ENCODE measurements at regions not wholly inside any gene's neighbourhood (a gene's known extent, or its start where the extent isn't known, plus 50 kb on each side); places are given as distances from the start of the nearest gene placed in this dataset.
"Not testable (repeated sequence)": the region's sequence is repeated elsewhere in the genome, so short reads cannot be mapped to it uniquely, and the experiment has no call there.

DNA sequence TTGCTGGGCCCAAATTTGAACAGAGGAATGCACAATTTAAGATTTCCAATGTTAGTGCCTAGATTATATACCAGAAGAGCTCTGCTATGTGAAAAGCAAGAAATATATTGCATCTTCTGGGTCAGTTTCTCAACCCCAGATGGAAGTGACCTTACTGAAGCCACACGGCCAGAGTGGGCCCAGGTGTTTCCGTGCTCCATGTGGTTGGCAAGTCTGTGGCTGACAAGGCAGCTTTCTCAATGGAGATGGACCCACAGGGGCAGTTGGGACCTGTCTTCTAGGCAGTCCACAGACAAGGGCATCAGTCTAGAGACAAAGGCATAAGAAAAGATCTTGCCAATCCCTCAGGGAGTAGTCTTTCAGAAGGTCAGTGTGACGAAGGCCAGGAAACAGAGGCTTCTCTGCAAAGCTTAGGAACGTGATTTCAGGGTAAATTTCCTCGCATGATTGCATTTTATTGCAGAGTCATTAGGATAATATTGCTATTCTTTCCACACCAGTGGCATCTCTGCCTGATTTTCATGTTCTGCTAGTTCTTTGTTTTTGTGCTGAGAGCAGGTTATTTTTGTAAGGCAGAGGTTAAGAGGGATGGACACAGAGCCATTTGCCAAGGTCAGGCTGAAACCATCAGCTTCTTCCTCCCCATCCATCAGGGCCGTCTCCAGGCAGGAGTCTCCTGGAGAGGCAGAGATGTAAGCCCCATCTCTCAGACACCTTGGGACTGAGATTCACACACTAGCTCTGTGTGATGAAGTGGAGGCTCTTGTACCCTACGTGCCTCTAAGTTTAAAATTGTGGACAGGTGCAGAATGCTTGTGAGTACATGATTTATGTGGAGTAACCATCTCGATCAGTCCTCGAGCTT, 202.1 kb downstream of the ANKRD30B start:
- intact Hi-C loops (cut with DNase I) = no loop called here
- DNase-seq (no peak), ATAC-seq (no peak)

DNA sequence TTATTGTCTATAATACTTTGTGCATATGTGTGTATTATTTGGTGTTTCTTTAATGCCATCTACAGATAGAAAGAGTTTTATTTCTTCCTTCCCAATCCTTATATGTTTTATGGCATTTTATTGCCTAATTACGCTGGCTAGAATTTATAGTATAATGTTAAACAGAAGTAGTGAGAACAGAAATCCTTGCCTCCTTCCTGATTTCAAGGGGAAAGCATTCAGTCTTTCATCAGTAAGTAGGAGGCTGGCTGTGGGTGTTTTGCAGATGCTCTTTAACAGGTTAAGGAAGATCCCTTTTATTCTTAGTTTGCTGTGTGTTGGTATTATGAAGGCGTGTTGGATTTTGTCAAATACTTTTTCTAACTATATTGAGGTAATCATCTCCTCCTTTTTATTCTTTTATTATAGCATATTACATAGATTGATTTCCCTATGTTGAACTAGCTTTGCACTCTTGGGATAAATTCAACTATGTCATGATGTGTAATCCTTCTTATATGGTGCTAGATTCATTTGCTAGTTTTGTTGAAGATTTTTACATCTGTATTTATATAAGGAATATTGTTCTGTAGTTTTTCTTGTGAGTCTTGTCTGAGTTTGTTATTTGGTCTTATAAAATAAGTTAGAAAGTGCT, 204.6 kb downstream of the ANKRD30B start:
- ATAC-seq; intact Hi-C loops (cut with DNase I); DNase-seq: not testable (repeated sequence)

DNA sequence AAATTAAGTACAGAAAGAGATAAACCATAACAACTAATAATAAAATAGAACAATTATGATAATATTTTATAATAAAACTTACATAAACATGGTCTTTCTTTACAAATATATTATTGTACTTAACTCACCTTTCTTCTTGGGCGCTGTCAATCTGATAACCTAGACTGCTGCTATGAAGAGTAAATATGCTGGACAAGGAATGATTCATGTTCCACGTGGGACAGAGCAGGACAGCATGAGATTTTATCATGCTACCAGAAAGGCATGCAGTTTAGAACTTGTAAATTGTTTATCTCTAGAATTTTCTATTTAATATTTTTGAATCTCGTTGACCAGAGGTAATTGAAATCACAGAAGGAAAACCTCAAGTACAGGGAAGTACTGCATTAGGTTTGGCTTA, 210.7 kb downstream of the ANKRD30B start:
- intact Hi-C loops (cut with DNase I) = no loop called here
- ATAC-seq (no peak), DNase-seq (no peak)

- ATAC-seq (no peak), DNase-seq (no peak)
- intact Hi-C loops (cut with DNase I) = no loop called here
Observed at GRCh38 chr18:14959550-14959949, 211.6 kb downstream of the ANKRD30B start.

DNA sequence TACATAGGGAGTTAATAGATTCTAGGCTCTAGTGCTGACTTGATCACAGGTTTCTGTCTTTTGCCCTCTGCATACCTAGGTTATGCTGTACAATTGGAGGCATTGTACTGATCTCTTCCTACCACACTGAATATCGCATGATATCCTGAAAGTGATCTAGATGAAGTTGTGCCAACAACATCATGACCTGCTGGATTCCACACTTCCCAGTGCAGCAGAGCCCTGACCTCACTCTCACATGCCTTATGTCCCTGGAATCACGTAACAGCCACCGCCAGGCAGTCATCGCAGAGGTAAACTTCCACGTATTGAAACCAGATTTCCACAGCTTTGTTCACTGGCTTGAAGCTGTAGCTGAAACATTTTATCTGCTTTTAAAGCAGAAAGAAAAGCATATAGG, 214.0 kb downstream of the ANKRD30B start:
- intact Hi-C loops (cut with DNase I) = no loop called here
- no peak for ATAC-seq
- no peak for DNase-seq

DNA sequence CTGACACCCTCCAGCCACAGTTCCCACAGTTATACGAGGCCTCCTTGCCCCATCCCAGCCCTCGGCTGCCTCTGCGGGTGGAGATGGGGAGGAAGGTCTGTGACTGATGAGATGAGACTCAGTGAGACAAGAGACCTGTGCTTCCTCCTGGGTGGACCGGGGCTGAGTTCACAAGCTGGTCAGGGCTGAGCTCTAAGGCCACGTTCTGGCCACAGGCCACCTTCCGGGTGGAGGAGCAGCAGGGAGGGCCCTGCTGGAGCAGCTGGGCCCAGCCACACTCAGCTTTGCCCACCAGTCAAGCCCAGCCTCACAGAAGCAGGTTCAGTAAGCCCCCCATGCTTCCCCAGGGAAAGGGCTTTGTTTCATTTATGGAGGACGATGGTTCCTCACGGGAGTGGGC, 214.7 kb downstream of the ANKRD30B start:
- ATAC-seq (no peak), DNase-seq (no peak)
- intact Hi-C loops (cut with DNase I) = no loop called here

DNA sequence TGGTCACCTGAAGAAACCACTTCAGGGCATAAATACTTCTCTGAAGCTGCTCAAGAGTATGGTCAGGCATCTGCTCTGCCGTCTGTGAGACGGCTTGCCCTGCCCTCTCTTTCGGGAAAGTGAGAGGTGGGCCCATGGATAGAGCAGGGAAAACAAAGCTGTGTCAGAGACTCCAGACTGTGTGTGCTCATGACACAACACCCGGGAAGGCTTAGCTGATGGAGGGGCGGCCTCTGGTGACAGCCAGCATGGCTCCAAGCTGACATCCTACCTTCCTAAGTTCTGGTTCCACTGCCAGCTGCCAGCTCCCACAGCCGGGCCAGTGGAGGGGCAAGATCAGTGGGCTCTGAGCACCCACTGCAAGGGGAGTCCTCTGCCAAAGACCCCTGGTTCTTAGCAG, 215.3 kb downstream of the ANKRD30B start:
- intact Hi-C loops (cut with DNase I) = no loop called here

DNA sequence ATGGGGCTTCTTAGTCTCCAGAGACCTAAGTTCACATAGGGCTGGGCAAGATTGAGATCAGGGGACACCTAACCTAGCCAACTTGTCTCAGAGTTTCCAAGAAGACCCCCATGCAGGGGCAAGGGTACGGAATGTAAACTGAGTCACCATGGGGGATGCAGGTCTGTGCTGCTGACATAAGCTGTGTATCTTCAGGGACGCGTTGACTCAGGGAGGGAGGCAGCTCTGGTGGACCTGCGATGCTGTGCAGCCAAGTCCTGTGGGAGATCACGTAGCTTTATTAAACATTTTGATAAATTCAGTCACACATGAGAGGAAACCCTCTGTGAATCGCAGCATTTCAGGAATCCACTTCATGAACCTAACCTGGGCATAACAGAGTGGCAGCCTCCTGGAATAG, 216.0 kb downstream of the ANKRD30B start:
- intact Hi-C loops (cut with DNase I) = no loop called here
- ATAC-seq (no peak), DNase-seq (no peak)

More for the DNA sequence above, 215.3 kb downstream of the ANKRD30B start:
- ATAC-seq = no peak
- no peak for DNase-seq

DNA sequence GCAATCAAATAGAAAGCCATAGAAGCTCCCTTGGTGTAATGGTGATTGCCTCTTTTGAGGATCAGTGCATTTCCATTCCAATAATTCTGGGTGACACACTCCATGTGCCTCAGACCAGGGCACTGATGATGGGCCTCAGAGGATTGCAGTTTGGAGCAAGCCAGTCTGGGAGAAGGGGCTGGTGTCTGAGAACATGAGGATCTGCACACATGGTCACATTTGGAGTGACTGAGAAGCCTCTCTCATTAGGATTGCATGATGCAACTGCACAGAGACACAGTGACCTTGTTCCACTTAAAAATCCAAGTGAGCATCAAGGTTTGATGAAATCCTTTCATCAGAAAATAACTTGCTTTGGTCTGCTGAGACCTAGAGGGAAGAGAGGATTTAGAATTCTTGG, 216.4 kb downstream of the ANKRD30B start:
- DNase-seq (no peak), ATAC-seq (no peak)
- intact Hi-C loops (cut with DNase I) = no loop called here

DNA sequence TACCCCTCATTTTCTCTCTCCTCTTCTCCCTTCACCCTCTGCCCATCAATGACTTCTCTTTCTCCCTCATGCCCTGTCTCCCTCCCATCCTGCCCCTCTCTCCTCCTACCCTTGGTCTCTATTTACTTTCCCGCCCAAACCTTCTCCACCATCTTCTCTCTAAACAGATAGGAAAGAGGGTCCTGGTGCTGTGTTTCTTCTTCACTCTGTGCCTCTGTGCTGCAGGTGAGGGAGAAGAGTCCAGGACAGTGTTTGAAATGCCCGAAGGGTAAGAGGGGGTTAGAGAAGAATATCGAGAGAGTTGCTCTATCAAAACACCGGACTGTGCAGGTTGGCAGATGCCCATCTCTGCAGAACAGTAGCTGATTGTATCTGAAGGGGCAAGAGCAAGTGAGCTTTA, 217.0 kb downstream of the ANKRD30B start:
- DNase-seq; ATAC-seq; intact Hi-C loops (cut with DNase I): not testable (repeated sequence)

GRCh38 chr18:14965553-14965952, 217.6 kb downstream of the ANKRD30B start:
- ATAC-seq (no peak), DNase-seq (no peak)
- intact Hi-C loops (cut with DNase I) = no loop called here

GRCh38 chr18:14967246-14967645, 219.3 kb downstream of the ANKRD30B start:
- ATAC-seq; intact Hi-C loops (cut with DNase I); DNase-seq: not testable (repeated sequence)

DNA sequence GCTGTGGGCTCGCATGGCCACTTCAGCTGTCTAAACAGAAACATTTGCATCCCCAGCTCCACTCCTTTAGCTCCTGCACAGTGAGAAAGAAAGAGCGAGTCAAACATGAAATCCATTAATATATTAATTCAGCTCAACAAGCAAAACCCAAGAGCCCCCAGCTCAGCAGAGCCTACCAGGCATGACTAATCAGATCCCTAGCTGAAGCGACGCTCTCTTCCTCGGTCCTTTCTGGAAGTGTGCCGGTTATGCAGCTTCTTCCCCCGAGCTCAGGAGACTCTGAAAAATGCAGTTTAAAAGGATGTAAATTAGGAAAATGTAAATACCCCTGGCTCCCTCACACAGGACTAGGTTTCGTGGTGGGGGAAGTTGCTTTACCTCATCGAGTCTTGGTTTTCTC, 221.5 kb downstream of the ANKRD30B start:
- ATAC-seq = no peak
- DNase-seq = no peak
- intact Hi-C loops (cut with DNase I) = no loop called here

- intact Hi-C loops (cut with DNase I) = no loop called here
- ATAC-seq = no peak
- DNase-seq = no peak
Observed at GRCh38 chr18:14970027-14970426, 222.1 kb downstream of the ANKRD30B start.

DNA sequence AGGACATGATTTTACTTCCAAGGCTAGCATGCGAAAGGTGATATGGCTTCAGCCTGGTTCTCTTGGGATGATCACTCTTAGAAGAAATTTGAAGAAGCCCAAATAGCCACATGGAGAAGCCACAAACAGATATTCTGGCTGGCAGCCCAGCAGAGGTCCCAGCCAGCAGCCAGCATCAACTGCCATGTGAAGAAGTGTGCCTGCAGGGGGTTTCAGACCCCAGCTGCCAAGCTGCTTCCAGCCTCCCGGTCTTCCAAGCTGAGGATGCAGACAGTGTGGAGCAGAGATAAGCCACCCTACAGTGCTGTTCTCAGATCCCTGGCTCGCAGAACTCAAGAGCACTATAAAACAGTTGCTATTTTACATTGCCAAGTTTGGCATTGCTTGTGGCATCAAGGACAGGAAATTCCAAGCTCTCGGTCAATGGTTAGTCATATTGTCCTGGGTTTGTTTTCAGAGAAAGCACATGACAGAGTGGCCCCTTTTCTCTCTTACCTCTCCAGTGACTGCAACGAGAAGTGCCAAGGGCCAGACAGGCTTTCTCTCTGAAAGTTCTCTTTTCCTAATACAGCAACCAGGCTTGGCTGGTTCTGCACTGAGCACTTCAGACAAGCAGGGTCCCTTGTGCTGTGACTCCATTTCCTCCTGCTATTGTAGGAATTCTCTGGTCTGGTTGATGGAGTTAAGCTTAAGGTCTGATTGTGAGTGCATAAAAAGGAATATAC, 223.7 kb downstream of the ANKRD30B start:
- intact Hi-C loops (cut with DNase I) = no loop called here
- DNase-seq = no peak
- ATAC-seq = no peak

- intact Hi-C loops (cut with DNase I); ATAC-seq; DNase-seq: not testable (repeated sequence)
Observed at GRCh38 chr18:14973421-14973820, 225.4 kb downstream of the ANKRD30B start.

GRCh38 chr18:14974088-14974487, 226.1 kb downstream of the ANKRD30B start:
- no peak for DNase-seq
- intact Hi-C loops (cut with DNase I) = no loop called here
- ATAC-seq = no peak

- intact Hi-C loops (cut with DNase I) = no loop called here
- ATAC-seq (no peak), DNase-seq (no peak)
Observed at GRCh38 chr18:14974576-14974975, 226.6 kb downstream of the ANKRD30B start.

- DNase-seq (no peak), ATAC-seq (no peak)
- intact Hi-C loops (cut with DNase I) = no loop called here
Observed at GRCh38 chr18:14975431-14975830, 227.5 kb downstream of the ANKRD30B start.

Measured in left cardiac atrium (tissue), 4 donors.